ENCODE measurements at regions not wholly inside any gene's neighbourhood (a gene's known extent, or its start where the extent isn't known, plus 50 kb on each side); places are given as distances from the start of the nearest gene placed in this dataset.

DNA sequence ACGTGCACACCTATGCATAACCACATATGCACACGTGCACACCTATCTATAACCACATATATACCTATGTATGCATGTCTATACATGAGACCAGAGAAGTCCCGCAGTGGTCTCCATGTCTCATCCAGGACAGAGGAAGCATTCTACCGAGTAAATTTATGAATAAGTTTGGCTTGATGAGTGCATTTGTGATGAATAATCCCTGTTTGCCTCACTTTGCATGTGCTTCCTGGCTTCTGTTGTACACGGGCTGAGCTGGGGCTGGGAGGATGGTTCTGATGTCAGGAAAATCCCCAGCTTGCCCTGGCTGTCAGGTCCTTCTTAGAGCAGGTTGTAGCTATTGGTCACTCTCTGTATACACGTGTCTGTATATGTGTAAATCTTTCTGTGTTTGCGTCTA lies 157.6 kb upstream of the RPS6KA2 start:
- H3K4me3 ChIP-seq (ENCODE audit: low read depth, low read length): no peak overlapping the region
- DNase-seq (ENCODE audit: low read depth): no peak
- TF ChIP-seq, protein P1, sequence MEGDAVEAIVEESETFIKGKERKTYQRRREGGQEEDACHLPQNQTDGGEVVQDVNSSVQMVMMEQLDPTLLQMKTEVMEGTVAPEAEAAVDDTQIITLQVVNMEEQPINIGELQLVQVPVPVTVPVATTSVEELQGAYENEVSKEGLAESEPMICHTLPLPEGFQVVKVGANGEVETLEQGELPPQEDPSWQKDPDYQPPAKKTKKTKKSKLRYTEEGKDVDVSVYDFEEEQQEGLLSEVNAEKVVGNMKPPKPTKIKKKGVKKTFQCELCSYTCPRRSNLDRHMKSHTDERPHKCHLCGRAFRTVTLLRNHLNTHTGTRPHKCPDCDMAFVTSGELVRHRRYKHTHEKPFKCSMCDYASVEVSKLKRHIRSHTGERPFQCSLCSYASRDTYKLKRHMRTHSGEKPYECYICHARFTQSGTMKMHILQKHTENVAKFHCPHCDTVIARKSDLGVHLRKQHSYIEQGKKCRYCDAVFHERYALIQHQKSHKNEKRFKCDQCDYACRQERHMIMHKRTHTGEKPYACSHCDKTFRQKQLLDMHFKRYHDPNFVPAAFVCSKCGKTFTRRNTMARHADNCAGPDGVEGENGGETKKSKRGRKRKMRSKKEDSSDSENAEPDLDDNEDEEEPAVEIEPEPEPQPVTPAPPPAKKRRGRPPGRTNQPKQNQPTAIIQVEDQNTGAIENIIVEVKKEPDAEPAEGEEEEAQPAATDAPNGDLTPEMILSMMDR (IDR thresholded peaks at IDR 0.05; ENCODE audit: control insufficient read depth, extremely low read depth, insufficient read depth): no peak

DNA sequence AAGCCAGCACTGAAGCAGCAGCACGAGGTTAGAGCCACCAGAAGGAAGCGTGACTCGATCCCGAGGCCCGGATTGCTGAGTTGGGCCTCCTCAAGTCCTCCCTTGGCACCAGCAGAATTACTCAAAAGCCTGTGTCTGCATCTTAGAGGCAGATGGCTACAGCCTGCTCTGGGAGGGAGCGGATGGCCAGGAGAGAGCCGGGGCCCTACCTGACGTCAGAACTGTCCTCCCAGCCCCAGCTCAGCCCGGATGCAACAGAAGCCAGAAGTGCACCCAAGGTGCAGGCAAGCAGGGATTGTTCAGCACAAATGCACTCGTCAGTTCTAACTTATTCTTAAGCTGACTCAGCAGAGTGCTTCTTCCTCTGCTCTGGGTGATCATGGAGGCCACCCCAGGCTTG lies 155.5 kb upstream of the RPS6KA2 start:
- no peak overlapping the region for H3K4me3 ChIP-seq (ENCODE audit: low read depth, low read length)
- no peak for DNase-seq (ENCODE audit: low read depth)
- TF ChIP-seq, protein P1 (IDR thresholded peaks at IDR 0.05; ENCODE audit: control insufficient read depth, extremely low read depth, insufficient read depth): no peak

DNA sequence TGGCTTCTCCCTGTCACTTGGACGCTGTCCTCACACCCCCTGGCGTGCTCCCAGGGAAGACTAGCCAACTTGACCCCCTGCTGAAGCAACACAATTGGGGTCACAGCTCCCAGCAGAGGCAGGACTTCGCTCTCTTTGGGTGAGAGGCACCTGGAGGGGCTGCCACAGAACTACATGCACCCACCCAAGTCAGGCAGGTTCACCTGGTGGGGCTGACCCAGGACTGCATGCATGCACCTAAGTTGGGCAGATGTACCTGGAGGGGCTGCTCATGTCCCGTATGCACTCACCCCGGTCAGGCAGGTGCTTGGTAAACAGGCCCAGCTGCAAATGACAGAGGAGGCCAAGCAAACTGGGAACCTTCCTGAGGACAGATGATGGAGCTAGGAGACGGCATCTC lies 154.3 kb upstream of the RPS6KA2 start:
- no peak for DNase-seq (ENCODE audit: low read depth)
- TF ChIP-seq, protein P1 (IDR thresholded peaks at IDR 0.05; ENCODE audit: control insufficient read depth, extremely low read depth, insufficient read depth): no peak
- no peak overlapping the region for H3K4me3 ChIP-seq (ENCODE audit: low read depth, low read length)

DNA sequence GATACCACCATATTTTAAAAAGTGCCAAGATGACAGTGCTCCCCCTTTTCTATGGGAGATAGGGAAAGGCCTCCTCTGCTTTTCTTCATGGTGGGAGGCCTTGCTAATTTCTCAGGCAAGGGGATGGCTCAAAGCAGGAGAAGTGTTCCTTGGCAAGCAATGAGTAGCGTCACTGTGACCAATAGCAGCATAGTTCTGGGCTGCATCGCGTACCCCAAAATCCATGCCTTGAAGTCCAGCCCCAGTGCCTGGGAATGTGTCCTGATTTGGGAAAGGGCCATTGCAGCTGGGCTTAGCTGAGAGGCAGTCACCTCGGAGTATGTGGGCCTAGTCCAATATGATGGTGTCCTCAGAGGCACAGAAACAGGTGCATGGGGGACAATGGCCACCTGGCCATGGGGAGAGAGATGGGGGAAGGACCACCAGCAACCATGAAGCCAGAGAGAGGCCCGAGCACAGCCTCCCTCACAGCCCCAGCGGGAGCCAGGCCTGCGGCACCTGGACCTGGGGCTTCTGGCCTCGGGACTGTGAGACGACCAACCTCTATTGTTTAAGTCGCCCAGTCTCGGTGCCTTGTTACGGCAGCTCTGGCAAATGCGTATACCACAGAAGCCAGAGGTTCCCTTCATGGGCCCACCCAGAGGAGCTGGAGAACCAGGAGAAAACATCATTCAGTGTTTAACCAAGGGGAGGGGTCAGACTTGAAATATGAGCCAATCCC lies 153.1 kb upstream of the RPS6KA2 start:
- DNase-seq (ENCODE audit: low read depth): no peak
- no peak overlapping the region for H3K4me3 ChIP-seq (ENCODE audit: low read depth, low read length)
- TF ChIP-seq, protein P1 (IDR thresholded peaks at IDR 0.05; ENCODE audit: control insufficient read depth, extremely low read depth, insufficient read depth): no peak

DNA sequence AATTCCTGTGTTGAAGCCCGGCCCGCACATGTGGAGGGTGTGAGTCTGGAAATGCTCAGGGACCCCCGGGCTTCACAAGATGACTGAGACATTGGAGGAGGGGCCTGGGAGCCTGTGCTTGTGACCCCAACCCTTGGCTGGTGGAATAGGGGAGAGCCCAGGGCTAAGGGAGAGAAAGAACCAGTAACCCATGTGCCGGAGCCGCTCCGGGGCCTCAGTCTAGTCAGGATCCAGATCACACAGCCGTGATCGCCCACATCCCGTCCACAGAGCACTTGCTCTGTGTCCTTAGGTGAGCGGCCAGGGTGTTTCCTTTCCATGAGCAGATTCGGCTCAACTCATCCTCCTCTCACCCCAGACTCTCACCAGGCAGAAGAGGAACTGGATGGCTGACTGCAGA lies 152.3 kb upstream of the RPS6KA2 start:
- no peak for DNase-seq (ENCODE audit: low read depth)
- TF ChIP-seq, protein P1 (IDR thresholded peaks at IDR 0.05; ENCODE audit: control insufficient read depth, extremely low read depth, insufficient read depth): no peak
- no peak overlapping the region for H3K4me3 ChIP-seq (ENCODE audit: low read depth, low read length)

DNA sequence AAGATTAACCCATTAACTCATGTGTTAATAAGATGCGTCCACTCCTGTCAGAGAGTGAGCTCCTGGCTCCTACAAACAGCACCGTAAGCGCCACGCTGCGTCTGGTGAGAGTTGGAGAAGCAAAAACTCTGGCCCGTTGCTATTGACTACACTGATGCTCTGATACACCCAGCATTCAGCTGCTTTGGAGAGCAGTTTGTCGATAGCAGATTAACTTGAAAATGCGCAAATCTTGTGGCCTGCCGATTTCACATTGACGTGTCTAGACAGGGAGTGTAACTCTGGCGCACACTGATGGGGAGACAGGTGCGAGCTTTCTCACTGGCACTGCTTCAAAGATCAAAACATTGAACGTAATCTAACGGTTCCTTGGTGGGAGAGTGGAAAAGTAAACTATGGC lies 151.7 kb upstream of the RPS6KA2 start:
- no peak overlapping the region for H3K4me3 ChIP-seq (ENCODE audit: low read depth, low read length)
- TF ChIP-seq, protein P1 (IDR thresholded peaks at IDR 0.05; ENCODE audit: control insufficient read depth, extremely low read depth, insufficient read depth): no peak

DNA sequence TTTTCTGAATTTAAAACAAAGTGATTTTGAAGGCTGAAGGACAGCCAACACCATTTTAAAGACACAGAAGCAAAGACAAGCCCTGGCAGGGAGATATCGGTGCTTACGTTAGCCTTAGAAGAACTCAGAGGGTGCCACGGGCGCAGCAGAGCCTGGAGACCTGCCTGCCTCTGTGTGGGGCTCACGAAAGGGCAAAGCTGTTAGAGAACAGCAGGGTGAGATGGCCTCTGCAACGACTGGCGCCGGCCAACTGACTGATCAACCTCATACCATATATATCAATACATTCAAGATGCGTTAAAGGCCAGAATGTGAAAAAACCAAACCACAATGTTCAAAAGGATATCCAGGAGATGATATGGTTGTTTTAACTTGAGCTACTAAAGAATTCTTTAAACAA lies 151.0 kb upstream of the RPS6KA2 start:
- H3K4me3 ChIP-seq (ENCODE audit: low read depth, low read length): no peak overlapping the region
- TF ChIP-seq, protein P1 (IDR thresholded peaks at IDR 0.05; ENCODE audit: control insufficient read depth, extremely low read depth, insufficient read depth): no peak
- no peak for DNase-seq (ENCODE audit: low read depth)

More for the DNA sequence above, 151.7 kb upstream of the RPS6KA2 start:
- no peak for DNase-seq (ENCODE audit: low read depth)
